H9 (cell line): ENCODE measurements at regions not wholly inside any gene's neighbourhood (a gene's known extent, or its start where the extent isn't known, plus 50 kb on each side); places are given as distances from the start of the nearest gene placed in this dataset.

Source experiments
- DNase-seq: peaks from one replicate; pipeline ENCODE4 v3.0.0-alpha.2; 2017
- H2AFZ ChIP-seq: one replicate; pipeline ENCODE4 v1.6.1; 2013; ENCODE audit warnings: mild to moderate bottlenecking, low read length, control low read depth, moderate library complexity
- H2AK5ac ChIP-seq: 2 replicates; pipeline ENCODE4 v1.6.1; 2013; ENCODE audit warnings: low read length, control low read depth, mixed read lengths; ENCODE audit not compliant: insufficient read length
- H2BK120ac ChIP-seq: one replicate; pipeline ENCODE4 v1.6.1; 2013; ENCODE audit warnings: low read depth, mild to moderate bottlenecking, low read length, control low read depth, inconsistent platforms; ENCODE audit not compliant: poor library complexity, severe bottlenecking
- H2BK12ac ChIP-seq: 2 replicates; pipeline ENCODE4 v1.6.1; 2013; ENCODE audit warnings: low read length, control low read depth, mixed read lengths, low read depth; ENCODE audit not compliant: insufficient read length
- H2BK15ac ChIP-seq: 2 replicates; pipeline ENCODE4 v1.6.1; 2013; ENCODE audit warnings: low read depth, low read length, control low read depth
- H2BK20ac ChIP-seq: one replicate; pipeline ENCODE4 v1.6.1; 2013; ENCODE audit warnings: low read depth, mild to moderate bottlenecking, low read length, control low read depth, inconsistent platforms; ENCODE audit not compliant: poor library complexity, severe bottlenecking
- H2BK5ac ChIP-seq: 2 replicates; pipeline ENCODE4 v1.6.1; 2013; ENCODE audit warnings: low read length, control low read depth, mixed read lengths; ENCODE audit not compliant: insufficient read length
- H3K14ac ChIP-seq: 2 replicates; pipeline ENCODE4 v1.6.1; 2013; ENCODE audit warnings: low read length, control low read depth; ENCODE audit not compliant: insufficient read depth
- H3K18ac ChIP-seq: 2 replicates; pipeline ENCODE4 v1.6.1; 2013; ENCODE audit warnings: low read depth, mild to moderate bottlenecking, mixed read lengths, low read length, control low read depth; ENCODE audit not compliant: insufficient read length
- H3K23ac ChIP-seq: 2 replicates; pipeline ENCODE4 v1.6.1; 2013; ENCODE audit warnings: low read length, control low read depth, mixed read lengths, low read depth; ENCODE audit not compliant: insufficient read length
- H3K23me2 ChIP-seq: 2 replicates; pipeline ENCODE4 v1.6.1; 2013; ENCODE audit warnings: low read depth, mild to moderate bottlenecking, mixed read lengths, low read length, control low read depth; ENCODE audit not compliant: insufficient read length, poor library complexity, severe bottlenecking
- H3K27ac ChIP-seq: 2 replicates; pipeline ENCODE4 v1.5.1; 2013; ENCODE audit warnings: low read length, control low read depth, mixed read lengths, low read depth; ENCODE audit not compliant: insufficient read length
- H3K27me3 ChIP-seq: 2 replicates; pipeline ENCODE4 v1.6.1; 2013; ENCODE audit warnings: low read length, control low read depth, inconsistent platforms; ENCODE audit not compliant: insufficient read depth
- H3K4ac ChIP-seq: 2 replicates; pipeline ENCODE4 v1.6.1; 2013; ENCODE audit warnings: low read depth, mild to moderate bottlenecking, control low read depth, inconsistent platforms, low read length, moderate library complexity
- H3K4me1 ChIP-seq: 2 replicates; pipeline ENCODE4 v1.6.1; 2013; ENCODE audit warnings: low read length, control low read depth, inconsistent platforms; ENCODE audit not compliant: insufficient read depth
- H3K4me2 ChIP-seq: 2 replicates; pipeline ENCODE4 v1.6.1; 2013; ENCODE audit warnings: low read length, control low read depth, mixed read lengths; ENCODE audit not compliant: insufficient read length, insufficient read depth
- H3K56ac ChIP-seq: 2 replicates; pipeline ENCODE4 v1.6.1; 2013; ENCODE audit warnings: low read depth, mild to moderate bottlenecking, mixed read lengths, low read length, control low read depth; ENCODE audit not compliant: insufficient read length
- H3K79me1 ChIP-seq: 2 replicates; pipeline ENCODE4 v1.6.1; 2013; ENCODE audit warnings: low read depth, mild to moderate bottlenecking, moderate library complexity, low read length, control low read depth, inconsistent platforms; ENCODE audit not compliant: insufficient read depth, poor library complexity, severe bottlenecking
- H3K79me2 ChIP-seq: 2 replicates; pipeline ENCODE4 v1.6.1; 2013; ENCODE audit warnings: low read length, control low read depth, inconsistent platforms; ENCODE audit not compliant: insufficient read depth
- H3K9ac ChIP-seq: 2 replicates; pipeline ENCODE4 v1.6.1; 2013; ENCODE audit warnings: low read length, control low read depth, mixed read lengths; ENCODE audit not compliant: insufficient read length; ENCODE audit errors: extremely low read depth
- H3K9me3 ChIP-seq: one replicate; pipeline ENCODE4 v1.6.1; 2013; ENCODE audit warnings: low read depth, low read length, inconsistent platforms; ENCODE audit not compliant: control insufficient read depth
- H3T11ph ChIP-seq: one replicate; pipeline ENCODE4 v1.6.1; 2013; ENCODE audit warnings: mild to moderate bottlenecking, low read length, control low read depth, inconsistent platforms
- H4K20me1 ChIP-seq: one replicate; pipeline ENCODE4 v1.6.1; 2013; ENCODE audit not compliant: control insufficient read depth, insufficient read length, insufficient read depth
- H4K5ac ChIP-seq: 2 replicates; pipeline ENCODE4 v1.6.1; 2013; ENCODE audit warnings: low read depth, mild to moderate bottlenecking, mixed read lengths, low read length, control low read depth; ENCODE audit not compliant: insufficient read length
- H4K8ac ChIP-seq: replicated peaks from 2 replicates; pipeline ENCODE4 v1.6.1; 2013; ENCODE audit warnings: low read length, control low read depth, mixed read lengths, low read depth; ENCODE audit not compliant: insufficient read length
- H4K91ac ChIP-seq: 2 replicates; pipeline ENCODE4 v1.6.1; 2013; ENCODE audit warnings: low read depth, mild to moderate bottlenecking, moderate library complexity, mixed read lengths, low read length, control low read depth; ENCODE audit not compliant: insufficient read length
- H3K27ac Mint-ChIP-seq, 3 experiments: 2 replicates in 2 of 3; 3 replicates in 1 of 3; pipeline ENCODE4 v1.8.0; 2020 to 2021; ENCODE audit warnings: mixed read lengths in 3 of 3, mild to moderate bottlenecking in 1 of 3, moderate library complexity in 1 of 3
- H3K27me3 Mint-ChIP-seq: 2 replicates; pipeline ENCODE4 v1.8.0; 2021; ENCODE audit warnings: low read depth, mild to moderate bottlenecking, moderate library complexity, mixed read lengths
- H3K36me3 Mint-ChIP-seq, 3 experiments: 2 replicates in 2 of 3; 3 replicates in 1 of 3; pipeline ENCODE4 v1.8.0; 2020 to 2021; ENCODE audit warnings: low read depth in 3 of 3, mixed read lengths in 3 of 3; ENCODE audit not compliant: insufficient read depth in 1 of 3
- H3K4me1 Mint-ChIP-seq, 2 experiments: 2 replicates each; pipeline ENCODE4 v1.8.0; 2020; ENCODE audit warnings: mixed read lengths in 2 of 2
- H3K4me3 Mint-ChIP-seq, 2 experiments: 2 replicates in 1 of 2; 3 replicates in 1 of 2; pipeline ENCODE4 v1.8.0; 2020 to 2021; ENCODE audit warnings: mild to moderate bottlenecking in 2 of 2, mixed read lengths in 2 of 2, moderate library complexity in 1 of 2
- H3K9me3 Mint-ChIP-seq, 2 experiments: 2 replicates in 1 of 2; 3 replicates in 1 of 2; pipeline ENCODE4 v1.8.0; 2020; ENCODE audit warnings: mild to moderate bottlenecking in 2 of 2, mixed read lengths in 2 of 2, moderate library complexity in 1 of 2
- CTCF ChIP-seq: fragments of 200-600 bp; sonication (generic); conservative IDR thresholded peaks from 3 replicates; pipeline ENCODE4 v1.8.0; 2021; ENCODE audit warnings: antibody characterized with exemption, mild to moderate bottlenecking

DNA sequence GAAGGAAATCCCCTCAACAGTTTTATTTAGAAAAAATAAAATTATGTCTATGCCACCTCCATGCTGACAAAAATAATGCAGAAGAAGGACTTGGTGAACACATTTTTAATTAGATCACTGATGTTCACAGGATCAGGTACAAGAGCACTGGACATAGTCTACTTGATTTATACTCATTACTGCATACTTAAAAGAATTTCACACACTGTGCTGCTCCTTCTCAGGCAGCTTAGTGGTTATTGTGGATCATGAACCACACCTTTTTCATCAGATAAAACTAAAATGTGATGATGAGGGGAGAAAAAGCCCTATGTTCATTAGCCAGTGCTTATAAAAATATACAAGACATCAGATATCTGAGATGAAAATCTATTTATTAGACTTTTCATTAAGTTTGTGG, 103.3 kb upstream of the DPH5 start:
- no peak overlapping the region for H3K27ac ChIP-seq
- no peak overlapping the region for H3K27ac Mint-ChIP-seq

More for the DNA sequence above, 103.3 kb upstream of the DPH5 start:
- Histone ChIP-seq H2BK5ac (no peak overlapping the region), H2BK12ac (no peak overlapping the region), H3K4me2 (no peak overlapping the region), H4K91ac (no peak overlapping the region), H4K8ac (no peak overlapping the region), H3K23ac (no peak overlapping the region), H2BK20ac (no peak overlapping the region), H3K18ac (no peak overlapping the region), H2BK120ac (no peak overlapping the region), H3T11ph (no peak overlapping the region), H3K79me2 (no peaks in the 10 kb centered on the region), H4K5ac (no peak overlapping the region), H4K20me1 (no peaks in the 10 kb centered on the region), H3K4me1 (peaks cover 5% of the 10 kb centered on the region; the same call in 1 of the 2 replicates), H2AFZ (no peak overlapping the region), H2BK15ac (no peak overlapping the region), H3K14ac (no peak overlapping the region), H3K9ac (no peak overlapping the region), H3K9me3 (no peaks in the 10 kb centered on the region), H3K27me3 (no peaks in the 10 kb centered on the region), H3K56ac (no peak overlapping the region), H3K23me2 (no peaks in the 10 kb centered on the region), H3K4ac (no peak overlapping the region), H3K79me1 (no peaks in the 10 kb centered on the region), H2AK5ac (no peak overlapping the region)
- H3K27me3 Mint-ChIP-seq = no peaks in the 10 kb centered on the region
- no peak overlapping the region for H3K4me3 Mint-ChIP-seq
- DNase-seq = no peak
- no peaks in the 10 kb centered on the region for H3K36me3 Mint-ChIP-seq
- H3K9me3 Mint-ChIP-seq = no peaks in the 10 kb centered on the region
- no peak for TF ChIP-seq CTCF
- H3K4me1 Mint-ChIP-seq = peaks cover 12 to 14% of the 10 kb centered on the region in 2 experiments
